Activated naive CD8-positive, alpha-beta T cell treated with anti-CD3 and anti-CD28 coated beads for 36 hours (primary cell): ENCODE measurements at regions not wholly inside any gene's neighbourhood (a gene's known extent, or its start where the extent isn't known, plus 50 kb on each side); places are given as distances from the start of the nearest gene placed in this dataset.

ENCODE experiments used
- DNase-seq: peaks from one replicate; pipeline ENCODE4 v3.0.0; 2021
- H3K27ac Mint-ChIP-seq: one replicate; pipeline ENCODE4 v1.8.0; 2022; ENCODE audit warnings: mild to moderate bottlenecking, moderate library complexity, mixed read lengths
- H3K27me3 Mint-ChIP-seq: one replicate; pipeline ENCODE4 v1.8.0; 2022; ENCODE audit warnings: mild to moderate bottlenecking, mixed read lengths
- H3K36me3 Mint-ChIP-seq: one replicate; pipeline ENCODE4 v1.8.0; 2021; ENCODE audit warnings: mild to moderate bottlenecking, mixed read lengths
- H3K4me1 Mint-ChIP-seq: one replicate; pipeline ENCODE4 v1.8.0; 2021; ENCODE audit warnings: mixed read lengths
- H3K4me3 Mint-ChIP-seq: one replicate; pipeline ENCODE4 v1.8.0; 2022; ENCODE audit warnings: mild to moderate bottlenecking, moderate library complexity, mixed read lengths
- H3K9me3 Mint-ChIP-seq: one replicate; pipeline ENCODE4 v1.8.0; 2022; ENCODE audit warnings: mixed read lengths

DNA sequence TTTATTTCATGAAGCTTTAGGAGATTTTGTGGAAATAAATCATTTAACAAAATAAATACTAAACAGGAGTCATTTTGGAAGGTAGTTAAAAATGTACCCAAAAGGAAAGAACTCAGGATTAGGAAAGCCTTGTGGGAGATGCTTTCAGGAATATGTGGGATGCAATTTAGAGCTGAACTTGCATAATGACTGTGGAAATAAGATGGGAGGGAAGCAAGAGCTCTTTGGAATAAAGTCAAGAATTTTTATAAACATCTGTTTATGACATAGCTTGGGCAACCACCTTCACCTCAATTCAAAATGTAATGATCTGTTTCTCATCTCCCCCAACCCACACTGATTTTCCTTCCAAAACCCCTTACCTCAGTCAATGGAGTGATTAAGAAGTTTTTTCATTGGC lies 623.8 kb downstream of the FAT4 start:
- Mint-ChIP-seq H3K27ac (no peak overlapping the region), H3K4me3 (no peak overlapping the region), H3K27me3 (no peaks in the 10 kb centered on the region), H3K4me1 (no peaks in the 10 kb centered on the region), H3K36me3 (no peaks in the 10 kb centered on the region), H3K9me3 (peaks cover 21% of the 10 kb centered on the region)
- DNase-seq, result no peak

- H3K36me3 Mint-ChIP-seq, result no peaks in the 10 kb centered on the region
- no peak overlapping the region for H3K27ac Mint-ChIP-seq
- DNase-seq, result no peak
- no peaks in the 10 kb centered on the region for H3K4me1 Mint-ChIP-seq
- no peak overlapping the region for H3K4me3 Mint-ChIP-seq
- H3K9me3 Mint-ChIP-seq, result peaks cover 16% of the 10 kb centered on the region
- no peaks in the 10 kb centered on the region for H3K27me3 Mint-ChIP-seq
Measured at GRCh38 chr4:125940426-125940825, 625.7 kb downstream of the FAT4 start.

- no peaks in the 10 kb centered on the region for H3K27me3 Mint-ChIP-seq
- H3K4me1 Mint-ChIP-seq, result no peaks in the 10 kb centered on the region
- DNase-seq, result no peak
- H3K4me3 Mint-ChIP-seq, result no peak overlapping the region
- peaks cover 9% of the 10 kb centered on the region for H3K9me3 Mint-ChIP-seq
- H3K27ac Mint-ChIP-seq, result no peak overlapping the region
- H3K36me3 Mint-ChIP-seq, result no peaks in the 10 kb centered on the region
Measured at GRCh38 chr4:125944966-125945365, 630.2 kb downstream of the FAT4 start.

- H3K4me1 Mint-ChIP-seq, result no peaks in the 10 kb centered on the region
- no peak overlapping the region for H3K27ac Mint-ChIP-seq
- H3K9me3 Mint-ChIP-seq, result peaks cover 3% of the 10 kb centered on the region
- DNase-seq, result no peak
- H3K36me3 Mint-ChIP-seq, result no peaks in the 10 kb centered on the region
- H3K27me3 Mint-ChIP-seq, result no peaks in the 10 kb centered on the region
- H3K4me3 Mint-ChIP-seq, result no peak overlapping the region
Measured at GRCh38 chr4:125948021-125948420, 633.3 kb downstream of the FAT4 start.

DNA sequence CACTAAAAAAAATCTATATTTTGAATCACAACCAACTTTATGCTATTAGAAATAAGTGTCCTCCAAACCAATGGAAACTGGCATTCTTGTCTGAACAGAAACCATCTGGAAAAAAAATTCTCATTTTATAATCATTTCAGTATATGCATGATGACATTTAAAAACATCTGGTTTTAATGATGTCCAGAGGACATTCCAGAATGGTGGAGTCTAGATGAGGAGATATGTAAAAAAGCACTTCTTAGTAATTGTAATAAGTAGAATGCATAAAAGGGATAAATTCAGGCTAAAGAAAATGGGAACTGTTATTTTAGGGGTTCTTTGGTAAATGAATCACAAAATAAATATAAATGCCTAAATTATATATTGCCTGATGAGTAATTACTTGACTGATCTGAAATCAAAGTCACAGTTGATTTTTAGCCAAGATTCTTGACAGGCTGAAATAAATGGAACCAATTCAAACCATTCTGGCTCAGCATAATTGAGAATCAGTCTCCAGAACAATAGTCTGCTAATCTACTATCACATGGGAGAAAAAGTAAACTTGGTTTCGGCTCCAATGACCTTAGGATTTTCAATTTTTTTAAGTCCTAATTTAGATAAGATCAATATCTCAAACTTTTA lies 636.6 kb downstream of the FAT4 start:
- no peaks in the 10 kb centered on the region for H3K4me1 Mint-ChIP-seq
- H3K27ac Mint-ChIP-seq, result no peak overlapping the region
- no peak for DNase-seq
- no peaks in the 10 kb centered on the region for H3K27me3 Mint-ChIP-seq
- H3K36me3 Mint-ChIP-seq, result no peaks in the 10 kb centered on the region
- H3K4me3 Mint-ChIP-seq, result no peak overlapping the region
- no peaks in the 10 kb centered on the region for H3K9me3 Mint-ChIP-seq

DNA sequence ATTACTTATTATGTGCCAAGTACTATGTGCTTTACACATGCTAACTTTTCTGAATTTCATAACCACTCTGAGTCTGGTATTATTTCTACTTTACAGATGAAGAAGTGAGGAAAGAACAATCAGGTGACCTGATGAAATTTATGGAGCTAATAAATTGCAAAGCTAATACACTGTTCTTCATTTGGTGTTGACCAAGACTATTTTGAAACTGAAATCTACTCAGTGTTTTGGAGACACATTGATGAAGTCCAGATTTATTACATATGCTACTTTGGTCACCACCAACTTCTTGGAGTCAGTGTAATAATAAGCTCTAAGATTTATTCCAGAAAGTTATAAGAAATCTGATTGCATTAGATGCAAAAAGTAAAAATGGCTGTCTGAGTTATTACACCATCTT lies 637.9 kb downstream of the FAT4 start:
- H3K36me3 Mint-ChIP-seq, result no peaks in the 10 kb centered on the region
- DNase-seq, result no peak
- H3K4me3 Mint-ChIP-seq, result no peak overlapping the region
- no peak overlapping the region for H3K27ac Mint-ChIP-seq
- no peaks in the 10 kb centered on the region for H3K27me3 Mint-ChIP-seq
- H3K9me3 Mint-ChIP-seq, result no peaks in the 10 kb centered on the region
- H3K4me1 Mint-ChIP-seq, result no peaks in the 10 kb centered on the region

- no peaks in the 10 kb centered on the region for H3K27me3 Mint-ChIP-seq
- no peaks in the 10 kb centered on the region for H3K4me1 Mint-ChIP-seq
- H3K36me3 Mint-ChIP-seq, result no peaks in the 10 kb centered on the region
- DNase-seq, result no peak
- H3K27ac Mint-ChIP-seq, result no peak overlapping the region
- no peak overlapping the region for H3K4me3 Mint-ChIP-seq
- peaks cover 5% of the 10 kb centered on the region for H3K9me3 Mint-ChIP-seq
Measured at GRCh38 chr4:125956276-125956675, 641.5 kb downstream of the FAT4 start.

DNA sequence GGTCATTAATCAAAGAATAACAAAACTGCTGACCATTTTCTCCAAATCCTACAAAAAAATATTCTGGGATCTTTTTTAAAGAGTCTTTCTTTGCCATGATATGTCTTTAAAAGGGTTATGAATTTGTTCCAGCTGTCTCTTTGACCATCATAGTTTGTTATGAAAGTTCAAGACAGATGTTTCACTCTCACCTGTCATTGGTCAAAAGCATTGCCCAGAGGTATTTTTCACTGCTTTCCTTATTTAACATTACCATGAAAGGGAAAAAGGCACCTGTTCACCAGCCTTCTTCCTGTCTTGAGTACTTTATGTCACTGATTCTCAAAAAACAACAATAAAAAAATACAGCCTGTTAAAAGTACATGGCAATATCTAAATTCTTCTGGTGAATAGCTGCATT lies 643.8 kb downstream of the FAT4 start:
- H3K36me3 Mint-ChIP-seq, result no peaks in the 10 kb centered on the region
- H3K9me3 Mint-ChIP-seq, result peaks cover 13% of the 10 kb centered on the region
- H3K27ac Mint-ChIP-seq, result no peak overlapping the region
- no peak overlapping the region for H3K4me3 Mint-ChIP-seq
- no peak for DNase-seq
- H3K4me1 Mint-ChIP-seq, result no peaks in the 10 kb centered on the region
- H3K27me3 Mint-ChIP-seq, result no peaks in the 10 kb centered on the region

DNA sequence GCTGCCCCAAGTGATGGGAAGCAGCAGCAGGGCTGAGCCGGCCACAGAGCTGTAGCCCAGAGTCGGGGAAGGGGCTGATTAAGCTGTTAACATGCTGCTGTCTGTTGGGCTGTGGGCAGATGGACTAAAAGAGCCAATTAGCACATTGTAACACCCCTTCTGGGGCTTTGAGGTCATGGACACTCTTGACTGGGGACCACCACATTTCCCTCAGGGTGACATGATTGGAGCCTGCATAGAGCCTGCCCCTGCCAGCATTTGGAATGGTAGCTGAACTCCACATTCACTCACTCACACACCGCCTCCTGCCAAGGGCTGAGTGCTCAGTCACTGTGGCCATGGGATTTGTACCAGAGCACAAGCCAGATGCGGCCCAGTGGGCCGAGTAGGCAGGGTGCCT lies 646.9 kb downstream of the FAT4 start:
- Mint-ChIP-seq H3K36me3 (no peaks in the 10 kb centered on the region), H3K4me1 (no peaks in the 10 kb centered on the region), H3K4me3 (no peak overlapping the region), H3K27me3 (no peaks in the 10 kb centered on the region), H3K9me3 (peaks cover 15% of the 10 kb centered on the region), H3K27ac (no peak overlapping the region)
- no peak for DNase-seq

DNA sequence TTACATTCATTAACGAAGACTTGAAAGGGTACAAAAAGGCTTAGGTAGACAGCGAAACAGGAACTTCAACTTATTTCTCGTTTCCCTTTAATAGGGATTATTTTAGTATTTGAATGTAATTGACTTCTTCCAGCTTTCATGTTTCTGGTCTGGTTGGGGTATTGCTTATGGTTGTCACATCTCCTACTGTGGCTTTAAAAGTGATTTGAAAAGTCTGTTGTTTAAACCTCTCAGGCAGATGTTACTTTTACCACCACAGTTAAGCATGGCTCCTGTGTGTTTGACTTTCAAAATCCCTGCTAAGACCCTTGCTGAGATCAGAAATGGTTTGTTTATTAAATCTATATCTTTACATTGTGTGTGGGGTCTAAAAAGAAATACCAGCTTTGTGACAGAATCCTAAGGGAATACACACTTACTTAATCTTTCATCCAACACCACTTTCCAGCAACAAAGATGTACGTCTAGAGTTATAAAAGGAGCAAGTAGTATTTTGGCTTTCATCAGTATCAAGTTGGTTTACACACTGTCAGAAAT lies 661.2 kb downstream of the FAT4 start:
- Mint-ChIP-seq H3K27ac (no peak overlapping the region), H3K36me3 (no peaks in the 10 kb centered on the region), H3K4me1 (no peaks in the 10 kb centered on the region), H3K4me3 (no peak overlapping the region), H3K27me3 (no peaks in the 10 kb centered on the region), H3K9me3 (no peaks in the 10 kb centered on the region)
- DNase-seq, result no peak

DNA sequence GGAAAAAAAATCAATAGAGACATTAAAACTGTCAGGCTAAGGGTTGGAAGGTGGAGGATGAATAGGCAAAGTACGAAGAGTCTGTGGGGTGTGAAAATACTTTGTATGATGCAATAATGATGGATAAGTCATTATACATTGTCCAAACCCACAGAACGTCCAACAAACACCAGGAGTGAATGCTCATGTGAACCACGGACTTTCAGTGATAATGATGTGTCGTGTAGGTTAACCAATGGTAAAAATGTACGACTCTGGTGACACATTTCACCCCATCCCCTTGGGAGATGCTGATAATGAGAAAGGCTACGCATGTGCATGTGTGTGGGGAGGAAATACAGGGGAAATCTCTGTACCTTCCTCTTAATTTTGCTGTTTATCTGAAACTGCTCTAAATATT lies 665.2 kb downstream of the FAT4 start:
- no peak for DNase-seq
- no peaks in the 10 kb centered on the region for H3K36me3 Mint-ChIP-seq
- H3K27me3 Mint-ChIP-seq, result no peaks in the 10 kb centered on the region
- H3K27ac Mint-ChIP-seq, result no peak overlapping the region
- H3K4me1 Mint-ChIP-seq, result no peaks in the 10 kb centered on the region
- no peaks in the 10 kb centered on the region for H3K9me3 Mint-ChIP-seq
- H3K4me3 Mint-ChIP-seq, result no peak overlapping the region

- DNase-seq, result no peak
- Mint-ChIP-seq H3K9me3 (no peaks in the 10 kb centered on the region), H3K27me3 (no peaks in the 10 kb centered on the region), H3K27ac (no peak overlapping the region), H3K4me3 (no peak overlapping the region), H3K36me3 (no peaks in the 10 kb centered on the region), H3K4me1 (no peaks in the 10 kb centered on the region)
Measured at GRCh38 chr4:125983168-125983567, 668.4 kb downstream of the FAT4 start.

DNA sequence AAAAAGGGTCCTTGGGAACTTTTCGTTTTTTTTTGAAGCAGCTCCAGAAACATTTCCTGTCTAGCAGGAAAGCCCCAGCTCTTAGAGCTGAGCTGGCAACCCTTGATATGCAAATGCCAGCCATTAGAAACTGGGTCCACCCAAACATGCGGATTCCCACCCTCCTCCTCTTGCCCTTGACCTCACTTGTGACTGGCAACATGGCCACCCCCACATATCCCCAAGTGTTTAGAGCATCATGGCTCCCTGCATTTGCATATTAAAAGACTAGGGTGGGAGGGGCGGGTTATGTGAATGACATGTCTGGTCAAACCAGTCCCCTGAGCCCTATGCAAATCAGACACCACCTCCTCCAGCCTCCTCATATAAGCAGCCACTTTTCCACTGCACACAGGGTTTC lies 671.1 kb downstream of the FAT4 start:
- no peaks in the 10 kb centered on the region for H3K36me3 Mint-ChIP-seq
- no peaks in the 10 kb centered on the region for H3K9me3 Mint-ChIP-seq
- H3K4me3 Mint-ChIP-seq, result no peak overlapping the region
- H3K27me3 Mint-ChIP-seq, result no peaks in the 10 kb centered on the region
- no peak for DNase-seq
- H3K4me1 Mint-ChIP-seq, result no peaks in the 10 kb centered on the region
- no peak overlapping the region for H3K27ac Mint-ChIP-seq

- Mint-ChIP-seq H3K27ac (no peak overlapping the region), H3K9me3 (no peaks in the 10 kb centered on the region), H3K4me1 (no peaks in the 10 kb centered on the region), H3K27me3 (no peaks in the 10 kb centered on the region), H3K4me3 (no peak overlapping the region), H3K36me3 (no peaks in the 10 kb centered on the region)
- DNase-seq, result no peak
Measured at GRCh38 chr4:125986307-125986706, 671.6 kb downstream of the FAT4 start.

GRCh38 chr4:125988464-125988863 lies 673.7 kb downstream of the FAT4 start:
- Mint-ChIP-seq H3K9me3 (no peaks in the 10 kb centered on the region), H3K36me3 (no peaks in the 10 kb centered on the region), H3K4me3 (no peak overlapping the region), H3K27me3 (no peaks in the 10 kb centered on the region), H3K4me1 (no peaks in the 10 kb centered on the region), H3K27ac (no peak overlapping the region)
- no peak for DNase-seq

DNA sequence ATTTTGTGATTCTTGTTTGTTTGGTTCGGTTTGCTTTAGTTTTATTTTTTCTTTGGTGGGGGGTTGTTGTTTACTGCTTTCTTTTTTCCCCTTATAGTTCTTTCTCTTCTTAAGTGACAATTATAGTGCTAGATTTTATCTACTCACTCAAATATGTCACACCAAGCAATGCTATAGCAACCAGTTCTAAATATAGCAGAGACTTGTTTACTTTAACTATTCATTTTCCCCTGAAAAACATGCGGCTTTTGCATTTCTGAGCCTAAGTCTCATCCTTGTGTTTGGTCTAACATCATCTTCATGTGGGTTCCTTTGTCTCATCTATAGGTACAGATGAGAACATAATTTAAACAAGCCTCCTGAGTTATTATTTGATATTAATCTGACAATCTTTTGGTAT lies 676.6 kb downstream of the FAT4 start:
- Mint-ChIP-seq H3K4me1 (no peaks in the 10 kb centered on the region), H3K27ac (no peak overlapping the region), H3K36me3 (no peaks in the 10 kb centered on the region)

More for the DNA sequence above, 676.6 kb downstream of the FAT4 start:
- H3K4me3 Mint-ChIP-seq, result no peak overlapping the region
- H3K9me3 Mint-ChIP-seq, result no peaks in the 10 kb centered on the region
- H3K27me3 Mint-ChIP-seq, result no peaks in the 10 kb centered on the region
- DNase-seq, result no peak
